ENCODE measurements at regions not wholly inside any gene's neighbourhood (a gene's known extent, or its start where the extent isn't known, plus 50 kb on each side); places are given as distances from the start of the nearest gene placed in this dataset.

DNA sequence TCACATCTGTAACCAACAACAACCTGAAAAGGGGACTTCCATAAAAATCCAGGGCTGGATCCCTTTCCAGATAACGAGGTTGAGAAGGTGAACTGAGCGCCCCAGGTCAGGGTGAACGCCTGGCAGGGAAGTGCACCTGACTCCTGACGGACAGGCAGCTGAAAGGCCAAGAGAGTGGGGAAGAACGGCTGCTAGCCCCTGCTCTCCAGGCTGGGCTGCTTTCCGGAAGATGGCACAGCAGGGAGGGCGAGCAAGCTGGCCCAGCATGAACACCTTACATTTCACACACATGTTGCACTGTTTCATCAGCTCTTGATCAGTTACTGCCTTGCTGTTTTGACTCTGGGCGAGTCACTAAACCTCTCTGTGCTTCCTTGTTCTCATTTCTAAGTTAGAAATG is 127.2 kb upstream of the IQSEC1 start:
- TF ChIP-seq, protein P1, sequence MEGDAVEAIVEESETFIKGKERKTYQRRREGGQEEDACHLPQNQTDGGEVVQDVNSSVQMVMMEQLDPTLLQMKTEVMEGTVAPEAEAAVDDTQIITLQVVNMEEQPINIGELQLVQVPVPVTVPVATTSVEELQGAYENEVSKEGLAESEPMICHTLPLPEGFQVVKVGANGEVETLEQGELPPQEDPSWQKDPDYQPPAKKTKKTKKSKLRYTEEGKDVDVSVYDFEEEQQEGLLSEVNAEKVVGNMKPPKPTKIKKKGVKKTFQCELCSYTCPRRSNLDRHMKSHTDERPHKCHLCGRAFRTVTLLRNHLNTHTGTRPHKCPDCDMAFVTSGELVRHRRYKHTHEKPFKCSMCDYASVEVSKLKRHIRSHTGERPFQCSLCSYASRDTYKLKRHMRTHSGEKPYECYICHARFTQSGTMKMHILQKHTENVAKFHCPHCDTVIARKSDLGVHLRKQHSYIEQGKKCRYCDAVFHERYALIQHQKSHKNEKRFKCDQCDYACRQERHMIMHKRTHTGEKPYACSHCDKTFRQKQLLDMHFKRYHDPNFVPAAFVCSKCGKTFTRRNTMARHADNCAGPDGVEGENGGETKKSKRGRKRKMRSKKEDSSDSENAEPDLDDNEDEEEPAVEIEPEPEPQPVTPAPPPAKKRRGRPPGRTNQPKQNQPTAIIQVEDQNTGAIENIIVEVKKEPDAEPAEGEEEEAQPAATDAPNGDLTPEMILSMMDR (IDR thresholded peaks at IDR 0.05), result no peak
- no peak for TF ChIP-seq POLR2A (IDR thresholded peaks at IDR 0.05)
- H3K4me3 ChIP-seq, result no peak overlapping the region
- H3K9me3 ChIP-seq, result no peaks in the 10 kb centered on the region
- no peak overlapping the region for H3K27ac ChIP-seq
- peak in 1 of 5 donors; percentile 22 for DNase-seq
- ATAC-seq, result no peak
- peaks cover 0 to 26% (median 14%) of the 10 kb centered on the region in 9 donors for H3K27me3 ChIP-seq
- WGBS, 4 donors, result 65 to 82% (median 75%) methylated on average over 8 of the region's 8 CpGs
- no peaks in the 10 kb centered on the region for H3K36me3 ChIP-seq
- intact Hi-C loops (cut with DNase I), result loop anchor here in 1 of 10 donors (10.0 kb wide), 1 partner anchor 254 kb away; no protein-coding TSS in a partner anchor
- H3K4me1 ChIP-seq, result peaks cover 0 to 14% (median 6%) of the 10 kb centered on the region in 12 donors

DNA sequence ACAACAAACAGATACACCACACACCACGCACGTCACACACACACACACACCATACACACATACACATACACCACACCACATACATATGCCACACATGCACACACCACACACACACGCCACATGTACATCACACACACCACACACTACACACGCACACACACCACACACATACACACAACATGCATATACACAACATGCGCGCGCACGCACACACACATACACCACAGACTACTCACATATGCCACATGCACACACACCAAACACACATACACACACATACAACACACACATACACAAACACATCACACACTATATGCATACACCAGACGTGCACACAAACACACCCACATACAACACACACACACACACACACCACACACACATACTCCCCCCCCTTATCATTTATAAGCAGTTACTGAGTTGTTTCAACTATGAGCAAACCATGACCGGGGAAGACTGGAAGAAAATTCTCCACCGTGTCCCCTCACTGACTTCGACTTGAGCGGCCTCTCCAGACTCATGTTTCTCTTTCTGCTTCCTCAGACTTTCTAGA is 126.7 kb upstream of the IQSEC1 start:
- ATAC-seq (no peak), DNase-seq (peak in 2 of 5 donors; percentile 5 to 24)
- Histone ChIP-seq H3K4me1 (peaks cover 0 to 14% (median 6%) of the 10 kb centered on the region in 12 donors), H3K36me3 (no peaks in the 10 kb centered on the region), H3K27ac (no peak overlapping the region), H3K9me3 (no peaks in the 10 kb centered on the region), H3K27me3 (peaks cover 0 to 26% (median 14%) of the 10 kb centered on the region in 9 donors), H3K4me3 (no peak overlapping the region)
- WGBS, 4 donors, result 88 to 93% (median 92%) methylated on average over 13 of the region's 13 CpGs
- no peak for TF ChIP-seq POLR2A (IDR thresholded peaks at IDR 0.05)
- TF ChIP-seq, protein P1 (IDR thresholded peaks at IDR 0.05), result no peak
- intact Hi-C loops (cut with DNase I), result loop anchor here in 3 of 10 donors (2.0 to 10.0 kb wide), 3 partner anchors 31 to 255 kb away; no protein-coding TSS in a partner anchor

DNA sequence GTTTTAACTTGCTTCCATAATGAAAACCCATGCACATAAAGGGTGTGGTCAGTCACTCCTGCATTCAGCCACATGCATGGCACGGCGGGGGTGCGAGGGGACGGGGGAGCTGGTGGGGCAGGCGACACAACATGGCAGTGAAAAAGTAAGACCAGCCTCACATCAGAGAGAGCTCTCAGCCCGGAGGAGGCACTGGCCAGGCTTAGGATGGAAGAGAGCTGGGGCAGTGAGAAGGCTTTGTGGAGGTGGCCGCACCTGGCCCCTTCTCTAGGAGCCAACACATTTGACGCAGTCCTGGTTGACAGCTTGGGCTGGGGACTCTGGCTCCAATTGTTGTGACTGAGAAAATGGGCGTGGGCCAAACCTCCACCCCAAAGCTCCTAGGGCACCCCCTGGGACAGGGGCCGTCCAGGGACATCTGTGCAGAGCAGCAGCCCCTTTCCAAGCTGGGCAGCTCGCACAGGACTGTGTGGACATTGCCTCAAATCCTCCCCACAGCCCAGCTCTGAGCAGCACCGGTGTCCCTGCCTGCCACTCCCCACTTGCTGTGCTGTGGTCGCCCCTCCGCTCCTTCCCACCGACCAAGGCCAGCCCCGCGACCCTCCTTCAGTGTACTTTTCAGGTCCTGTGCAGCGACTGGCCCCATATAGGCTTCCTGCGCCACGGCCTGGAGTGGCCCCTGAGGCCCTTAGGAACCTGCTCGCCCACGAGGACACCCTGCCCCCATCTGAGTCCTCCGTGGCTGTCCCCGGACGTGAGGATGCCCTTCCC is 126.0 kb upstream of the IQSEC1 start:
- DNase-seq, result peak in 2 of 5 donors; percentile 10 to 47
- intact Hi-C loops (cut with DNase I), result loop anchor here in 2 of 10 donors (2.0 to 10.0 kb wide), 2 partner anchors 32 to 104 kb away; no protein-coding TSS in a partner anchor
- H3K9me3 ChIP-seq, result no peaks in the 10 kb centered on the region
- no peaks in the 10 kb centered on the region for H3K36me3 ChIP-seq
- ATAC-seq, result no peak
- peaks cover 0 to 12% (median 6%) of the 10 kb centered on the region in 12 donors for H3K4me1 ChIP-seq
- WGBS, 4 donors, result 85% methylated on average over 23 to 25 of the region's 25 CpGs
- H3K4me3 ChIP-seq, result no peak overlapping the region
- no peak overlapping the region for H3K27ac ChIP-seq
- TF ChIP-seq POLR2A (IDR thresholded peaks at IDR 0.05), result no peak
- TF ChIP-seq, protein P1 (IDR thresholded peaks at IDR 0.05), result no peak
- H3K27me3 ChIP-seq, result peaks cover 0 to 23% (median 10%) of the 10 kb centered on the region in 9 donors

DNA sequence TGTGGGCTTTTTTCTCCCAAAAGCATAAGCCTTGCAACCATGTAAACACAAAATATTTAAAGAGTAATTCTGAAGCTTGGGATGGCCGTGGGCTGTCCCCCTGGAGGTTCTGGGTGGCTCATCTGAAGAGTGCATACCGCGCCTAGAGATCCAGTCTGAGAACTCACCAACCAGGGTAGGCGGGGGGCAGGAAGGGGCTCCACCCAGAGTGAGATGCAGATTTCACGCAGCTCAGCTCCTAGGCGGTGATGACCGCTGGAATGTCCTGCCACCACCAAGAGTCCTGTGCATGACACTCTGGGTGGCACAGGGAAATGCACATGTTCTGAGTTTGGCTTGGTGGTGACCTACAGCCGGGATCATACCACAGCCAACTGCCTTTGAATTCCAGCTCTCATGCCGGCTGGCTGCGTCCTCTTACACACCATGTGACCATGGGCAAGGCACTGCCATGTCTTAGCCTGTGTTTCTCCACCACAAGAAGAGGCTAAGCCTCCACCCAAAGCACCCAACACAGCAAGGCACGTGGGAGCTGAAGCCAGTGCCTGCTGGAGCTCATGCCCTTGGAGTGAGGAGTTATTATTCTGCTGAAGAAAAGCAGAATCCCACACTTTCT is 125.1 kb upstream of the IQSEC1 start:
- Histone ChIP-seq H3K27me3 (peaks cover 0 to 24% (median 3%) of the 10 kb centered on the region in 9 donors), H3K36me3 (no peaks in the 10 kb centered on the region), H3K4me3 (no peak overlapping the region), H3K4me1 (peaks cover 0 to 12% (median 6%) of the 10 kb centered on the region in 12 donors), H3K9me3 (no peaks in the 10 kb centered on the region), H3K27ac (no peak overlapping the region)
- intact Hi-C loops (cut with DNase I), result loop anchor here in 2 of 10 donors (2.0 to 10.0 kb wide), 2 partner anchors 32 to 104 kb away; no protein-coding TSS in a partner anchor
- no peak for ATAC-seq
- DNase-seq, result peak in 1 of 5 donors; percentile 29
- TF ChIP-seq, protein P1 (IDR thresholded peaks at IDR 0.05), result no peak
- no peak for TF ChIP-seq POLR2A (IDR thresholded peaks at IDR 0.05)
- WGBS, 4 donors, result 84 to 89% (median 87%) methylated on average over 11 of the region's 11 CpGs
